ENCODE measurements at regions not wholly inside any gene's neighbourhood (a gene's known extent, or its start where the extent isn't known, plus 50 kb on each side); places are given as distances from the start of the nearest gene placed in this dataset.

DNA sequence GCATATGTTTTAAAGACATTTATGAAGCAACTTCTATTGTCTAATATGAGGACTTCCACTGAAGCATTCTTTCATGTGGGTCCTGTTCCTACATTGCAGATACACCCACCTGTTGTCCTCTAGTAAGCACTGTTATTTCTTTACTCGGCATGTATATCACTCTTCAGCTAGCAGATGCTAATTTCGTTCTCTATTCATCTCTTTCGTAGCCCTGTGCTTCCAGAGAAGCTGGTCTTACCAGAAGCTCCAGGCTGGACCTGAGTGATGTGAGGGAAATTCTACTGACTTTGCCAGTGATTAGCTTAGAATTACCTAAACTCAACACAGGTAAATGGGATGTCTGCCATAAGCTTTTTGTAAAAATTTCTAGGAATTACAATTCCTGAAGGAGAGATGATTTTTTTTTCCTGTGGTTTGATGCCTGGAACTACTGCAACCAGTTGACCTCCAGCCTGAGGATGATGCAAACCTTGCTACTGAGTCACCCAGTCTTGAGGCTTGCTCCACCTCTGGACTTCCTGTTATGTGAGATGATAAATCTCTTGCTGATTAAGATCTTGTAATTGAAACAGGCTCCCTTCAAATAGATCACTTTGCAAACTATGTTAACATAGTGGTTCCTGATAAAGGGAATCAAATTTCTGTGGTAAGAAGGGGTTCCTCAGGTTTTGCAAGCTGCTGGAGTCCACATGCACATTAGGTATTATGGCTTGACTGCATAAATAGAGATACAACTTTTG is 52.2 kb upstream of the SPINK5 start:
- TF ChIP-seq, protein P1, sequence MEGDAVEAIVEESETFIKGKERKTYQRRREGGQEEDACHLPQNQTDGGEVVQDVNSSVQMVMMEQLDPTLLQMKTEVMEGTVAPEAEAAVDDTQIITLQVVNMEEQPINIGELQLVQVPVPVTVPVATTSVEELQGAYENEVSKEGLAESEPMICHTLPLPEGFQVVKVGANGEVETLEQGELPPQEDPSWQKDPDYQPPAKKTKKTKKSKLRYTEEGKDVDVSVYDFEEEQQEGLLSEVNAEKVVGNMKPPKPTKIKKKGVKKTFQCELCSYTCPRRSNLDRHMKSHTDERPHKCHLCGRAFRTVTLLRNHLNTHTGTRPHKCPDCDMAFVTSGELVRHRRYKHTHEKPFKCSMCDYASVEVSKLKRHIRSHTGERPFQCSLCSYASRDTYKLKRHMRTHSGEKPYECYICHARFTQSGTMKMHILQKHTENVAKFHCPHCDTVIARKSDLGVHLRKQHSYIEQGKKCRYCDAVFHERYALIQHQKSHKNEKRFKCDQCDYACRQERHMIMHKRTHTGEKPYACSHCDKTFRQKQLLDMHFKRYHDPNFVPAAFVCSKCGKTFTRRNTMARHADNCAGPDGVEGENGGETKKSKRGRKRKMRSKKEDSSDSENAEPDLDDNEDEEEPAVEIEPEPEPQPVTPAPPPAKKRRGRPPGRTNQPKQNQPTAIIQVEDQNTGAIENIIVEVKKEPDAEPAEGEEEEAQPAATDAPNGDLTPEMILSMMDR (IDR thresholded peaks at IDR 0.05) = no peak
- TF ChIP-seq POLR2A (IDR thresholded peaks at IDR 0.05) = no peak
